ENCODE measurements at regions not wholly inside any gene's neighbourhood (a gene's known extent, or its start where the extent isn't known, plus 50 kb on each side); places are given as distances from the start of the nearest gene placed in this dataset.
"Not testable (repeated sequence)": the region's sequence is repeated elsewhere in the genome, so short reads cannot be mapped to it uniquely, and the experiment has no call there.

GRCh38 chr12:7555752-7556151 is 52.2 kb upstream of the CD163 start:
- Histone ChIP-seq H3K36me3 (replicated peaks; ENCODE audit: low read depth, low read length) (no peaks in the 10 kb centered on the region), H3K79me2 (ENCODE audit: low read length) (no peaks in the 10 kb centered on the region), H4K20me1 (ENCODE audit: insufficient read depth, low read length) (no peaks in the 10 kb centered on the region), H3K4me3 (ENCODE audit: low read length) (no peak overlapping the region), H3K4me2 (ENCODE audit: low read length) (no peak overlapping the region), H3K27ac (ENCODE audit: low read length) (no peak overlapping the region), H2AFZ (ENCODE audit: low read depth, low read length) (no peak overlapping the region), H3K9ac (ENCODE audit: low read length) (no peak overlapping the region), H3K9me3 (ENCODE audit: insufficient read depth, low read length) (no peaks in the 10 kb centered on the region), H3K27me3 (ENCODE audit: low read depth, low read length) (no peaks in the 10 kb centered on the region), H3K4me1 (ENCODE audit: low read length) (peaks cover 4% of the 10 kb centered on the region; the same call in 1 of the 2 replicates)
- TF ChIP-seq CTCF (IDR thresholded peaks at IDR 0.05; ENCODE audit: low read depth, low read length) (no peak), EZH2phosphoT487 (IDR thresholded peaks at IDR 0.05; ENCODE audit: low read depth) (no peak)

- not testable (repeated sequence) for H3K9me3 ChIP-seq (ENCODE audit: insufficient read depth, low read length); H3K4me2 ChIP-seq (ENCODE audit: low read length); H3K4me3 ChIP-seq (ENCODE audit: low read length); H3K27me3 ChIP-seq (ENCODE audit: low read depth, low read length); H2AFZ ChIP-seq (ENCODE audit: low read depth, low read length); H4K20me1 ChIP-seq (ENCODE audit: insufficient read depth, low read length); H3K36me3 ChIP-seq (replicated peaks; ENCODE audit: low read depth, low read length); H3K9ac ChIP-seq (ENCODE audit: low read length); H3K27ac ChIP-seq (ENCODE audit: low read length); H3K79me2 ChIP-seq (ENCODE audit: low read length); H3K4me1 ChIP-seq (ENCODE audit: low read length)
Measured at GRCh38 chr12:7554831-7555230, 51.3 kb upstream of the CD163 start.
